HG02588 (cell line): ENCODE measurements at regions not wholly inside any gene's neighbourhood (a gene's known extent, or its start where the extent isn't known, plus 50 kb on each side); places are given as distances from the start of the nearest gene placed in this dataset.
"Not testable (repeated sequence)": the region's sequence is repeated elsewhere in the genome, so short reads cannot be mapped to it uniquely, and the experiment has no call there.

Source experiments
- ATAC-seq: cut with Tn5 transposase; IDR thresholded peaks from one replicate; pipeline ENCODE4 v1.9.1; 2021; ENCODE audit warnings: mild to moderate bottlenecking, moderate library complexity; ENCODE audit not compliant: unreplicated experiment

DNA sequence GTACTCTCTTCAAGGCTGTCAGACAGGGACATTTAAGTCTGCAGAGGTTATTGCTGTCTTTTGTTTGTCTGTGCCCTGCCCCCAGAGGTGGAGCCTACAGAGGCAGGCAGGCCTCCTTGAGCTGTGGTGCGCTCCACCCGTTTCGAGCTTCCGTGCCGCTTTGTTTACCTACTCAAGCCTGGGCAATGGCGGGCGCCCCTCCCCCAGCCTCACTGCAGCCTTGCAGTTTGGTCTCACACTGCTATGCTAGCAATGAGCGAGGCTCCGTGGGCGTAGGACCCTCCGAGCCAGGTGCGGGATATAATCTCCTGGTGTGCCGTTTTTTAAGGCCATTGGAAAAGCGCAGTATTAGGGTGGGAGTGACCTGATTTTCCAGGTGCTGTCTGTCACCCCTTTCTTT lies 373.4 kb downstream of the DNAJB9 start:
- not testable (repeated sequence) for ATAC-seq

DNA sequence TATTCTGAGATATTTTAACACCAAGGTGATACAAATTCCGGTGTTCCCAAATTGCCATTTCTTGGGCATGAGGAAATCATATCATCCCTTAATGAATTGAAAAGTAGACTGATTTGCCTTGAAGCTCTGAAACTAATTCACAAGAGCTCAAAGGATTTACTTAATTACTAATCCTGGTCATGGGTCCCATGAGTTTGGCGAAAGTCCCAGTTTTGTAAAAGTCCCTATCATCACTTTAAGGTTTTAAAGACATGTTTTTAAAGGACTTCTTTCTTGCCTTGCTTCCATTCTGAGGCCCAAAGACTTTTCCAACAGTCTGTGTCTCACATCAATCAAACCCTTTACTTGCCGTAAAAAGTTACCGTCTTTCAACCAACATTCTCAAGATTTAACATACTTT lies 377.9 kb downstream of the DNAJB9 start:
- no peak for ATAC-seq

DNA sequence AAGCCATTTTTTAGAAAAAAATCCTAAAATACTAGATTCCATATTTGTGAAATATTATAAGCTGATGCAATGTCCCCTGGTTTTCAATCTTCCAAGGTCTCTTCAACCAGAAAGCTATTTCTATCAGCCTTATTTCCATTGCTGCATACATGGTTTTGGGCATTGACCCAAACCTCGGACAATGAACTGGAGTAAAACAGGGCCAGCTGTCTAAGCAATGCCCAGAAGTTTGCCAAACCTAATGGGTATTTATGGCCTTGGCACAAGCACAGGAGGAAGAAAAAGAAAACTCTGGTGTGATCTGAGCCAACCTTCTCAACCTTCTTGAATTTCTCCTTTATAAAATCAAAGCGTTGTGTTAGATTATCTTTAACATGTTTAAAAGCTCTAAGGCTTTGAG lies 402.3 kb downstream of the DNAJB9 start:
- ATAC-seq, result no peak

DNA sequence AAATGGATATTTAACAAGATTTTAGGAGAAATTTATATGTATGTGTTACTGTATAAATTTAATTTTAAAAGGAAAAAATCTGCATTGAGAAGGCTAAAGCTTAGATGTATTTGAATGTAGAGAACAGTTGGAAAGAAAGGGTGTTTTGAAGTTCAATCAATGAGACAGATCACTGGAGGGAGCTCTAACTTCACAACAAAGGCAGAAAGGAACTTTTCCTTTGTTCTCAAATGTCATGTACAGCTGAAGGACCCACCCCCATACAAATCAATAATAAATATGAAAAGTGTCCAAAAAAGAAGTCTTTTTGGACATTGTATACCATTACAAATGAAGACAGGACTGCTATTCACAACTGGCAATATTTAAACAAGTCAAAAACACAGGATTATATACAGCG lies 403.4 kb downstream of the DNAJB9 start:
- no peak for ATAC-seq

DNA sequence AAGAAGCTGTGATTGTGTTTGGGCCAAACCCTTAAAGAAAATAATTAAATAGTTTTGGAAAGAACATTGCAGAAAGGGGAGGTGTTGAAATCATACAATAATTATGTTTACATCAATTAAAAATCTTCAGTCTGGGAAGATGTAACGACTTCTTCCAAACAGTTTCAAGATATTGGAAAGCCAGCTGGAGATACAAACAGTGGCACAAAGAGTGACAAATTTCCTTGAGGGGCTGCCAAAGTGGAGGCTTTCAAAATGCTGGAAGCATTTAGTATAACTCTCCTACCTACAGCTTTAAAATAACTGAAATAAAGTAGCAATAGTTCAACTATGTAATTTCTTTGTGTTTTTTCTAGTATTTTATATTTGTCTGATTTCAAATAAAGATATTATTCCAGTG lies 405.0 kb downstream of the DNAJB9 start:
- no peak for ATAC-seq

DNA sequence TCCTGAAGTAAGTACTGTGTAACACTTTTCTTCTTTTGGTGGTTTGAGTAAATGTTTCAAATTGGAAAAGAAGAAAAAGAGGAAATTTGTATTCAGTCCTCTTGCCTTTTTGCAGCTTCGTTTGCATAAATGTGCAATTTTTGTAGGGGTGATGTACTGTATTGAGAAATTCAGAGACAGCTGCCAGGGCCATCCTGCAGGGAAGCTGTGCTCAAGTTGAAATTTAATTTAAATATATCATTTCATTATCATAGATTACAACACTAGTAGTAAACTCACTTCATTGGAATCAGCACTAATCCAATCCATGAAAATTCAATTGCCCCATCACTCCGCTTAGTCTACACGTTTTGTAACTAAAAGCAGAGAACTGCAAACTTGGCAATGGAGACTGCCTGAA lies 415.4 kb downstream of the DNAJB9 start:
- no peak for ATAC-seq

DNA sequence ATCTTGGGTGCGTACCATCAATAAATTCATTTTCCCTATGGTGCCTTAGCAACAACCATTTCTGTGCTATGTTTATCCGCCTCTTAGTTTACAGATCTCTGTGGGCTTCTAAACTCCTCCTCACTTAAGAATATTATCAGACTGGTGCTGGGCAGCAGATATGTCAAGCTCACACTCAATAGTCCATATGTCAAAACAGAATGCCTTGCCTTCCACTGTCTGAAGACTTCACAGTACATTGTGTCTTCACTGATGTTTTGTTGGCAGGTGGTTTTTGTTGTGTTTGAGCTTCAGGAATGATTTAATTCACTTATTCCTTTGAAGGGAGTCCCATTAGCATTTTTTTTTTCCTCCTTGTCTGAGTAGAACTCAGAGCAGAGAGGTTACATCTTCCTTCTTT lies 419.6 kb downstream of the DNAJB9 start:
- ATAC-seq, result no peak

DNA sequence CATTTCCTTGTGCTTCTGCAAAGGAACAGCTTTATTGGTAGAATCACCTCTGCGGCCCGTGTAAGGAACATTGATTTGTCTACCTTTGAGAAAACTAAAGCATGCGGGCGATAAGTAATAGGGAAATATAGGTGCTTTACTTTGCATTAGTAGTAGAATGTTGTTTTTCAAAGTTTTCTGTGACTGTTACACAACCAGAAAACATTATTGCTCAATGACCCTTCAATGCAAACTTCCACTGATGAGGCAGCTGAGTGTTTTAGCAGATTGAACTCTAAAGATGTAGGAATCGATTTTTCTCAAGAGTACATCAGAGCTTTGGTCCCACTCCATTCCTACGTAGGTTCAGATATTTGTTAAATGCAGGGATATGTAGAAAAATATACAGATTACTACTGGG lies 427.8 kb downstream of the DNAJB9 start:
- no peak for ATAC-seq

DNA sequence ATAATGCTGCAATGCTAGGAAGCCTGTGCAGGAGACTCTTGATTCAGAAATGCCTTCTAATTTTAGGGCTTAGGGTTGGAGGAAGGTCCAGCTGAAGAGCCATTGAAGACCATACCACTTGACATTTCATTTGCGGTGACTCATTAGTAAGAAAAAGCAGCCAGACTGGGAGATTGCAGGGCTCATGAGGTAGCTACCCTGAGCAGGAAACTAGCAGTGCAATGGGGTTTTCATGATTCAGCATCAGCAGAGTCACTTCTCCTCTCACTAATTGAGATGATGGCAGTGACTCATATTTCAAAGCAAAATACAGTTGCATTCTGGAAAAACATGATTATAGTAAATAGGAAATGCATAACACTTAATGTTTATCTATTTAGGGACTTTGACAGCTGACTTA lies 434.1 kb downstream of the DNAJB9 start:
- no peak for ATAC-seq

DNA sequence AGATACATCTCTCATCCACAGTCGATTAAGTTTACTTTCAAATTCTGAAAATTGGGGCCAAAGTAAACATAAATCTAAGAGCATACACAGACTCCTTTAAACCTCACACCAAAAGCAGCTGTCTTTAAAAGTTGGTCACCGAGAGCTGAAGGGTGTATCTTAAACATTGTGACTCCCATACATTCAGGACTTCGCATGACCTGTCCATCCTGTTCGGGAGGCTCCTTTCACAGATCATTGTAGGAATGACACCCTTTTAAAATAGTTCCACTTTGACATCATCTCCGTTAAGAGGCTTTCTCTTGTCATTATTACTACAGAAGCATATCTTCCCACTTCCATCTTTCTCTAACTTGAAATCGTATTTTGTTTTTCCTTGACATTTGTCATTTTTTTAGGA lies 440.0 kb downstream of the DNAJB9 start:
- no peak for ATAC-seq

DNA sequence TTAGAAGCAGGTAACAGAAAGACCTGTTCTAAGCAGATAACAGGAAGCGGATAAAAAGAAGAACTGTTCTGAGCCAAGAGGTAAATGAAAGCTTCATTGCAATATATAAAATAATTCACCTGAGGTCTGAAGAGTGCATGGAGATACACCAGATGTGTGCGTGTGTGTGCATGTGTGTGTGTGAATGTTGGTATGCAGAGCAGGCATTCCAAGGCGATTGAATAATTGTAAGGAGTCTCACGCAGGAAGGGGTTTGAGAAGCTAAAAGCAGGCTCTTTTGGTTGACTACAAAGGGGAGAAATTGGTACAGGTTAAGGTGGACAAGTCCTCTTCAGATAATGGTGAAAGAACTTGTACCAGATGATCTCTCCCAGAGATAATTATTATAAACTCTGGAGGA lies 450.6 kb downstream of the DNAJB9 start:
- no peak for ATAC-seq

DNA sequence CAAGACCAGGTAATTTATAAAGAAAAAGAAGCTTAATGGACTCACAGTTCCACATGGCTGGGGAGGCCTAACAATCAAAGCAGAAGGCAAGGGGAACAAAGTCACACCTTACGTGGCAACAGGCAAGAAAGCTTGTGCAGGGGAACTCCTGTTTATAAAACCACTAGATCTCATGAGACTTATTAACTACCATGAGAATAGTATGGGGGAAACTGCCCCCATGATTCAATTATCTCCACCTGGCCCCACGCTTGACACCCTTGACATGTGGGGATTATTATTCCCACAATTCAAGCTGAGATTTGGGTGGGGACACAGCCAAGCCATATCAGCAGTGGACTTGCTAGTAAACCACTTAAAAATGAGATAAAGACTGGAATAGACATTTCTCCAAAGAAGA lies 451.7 kb downstream of the DNAJB9 start:
- ATAC-seq, result no peak

DNA sequence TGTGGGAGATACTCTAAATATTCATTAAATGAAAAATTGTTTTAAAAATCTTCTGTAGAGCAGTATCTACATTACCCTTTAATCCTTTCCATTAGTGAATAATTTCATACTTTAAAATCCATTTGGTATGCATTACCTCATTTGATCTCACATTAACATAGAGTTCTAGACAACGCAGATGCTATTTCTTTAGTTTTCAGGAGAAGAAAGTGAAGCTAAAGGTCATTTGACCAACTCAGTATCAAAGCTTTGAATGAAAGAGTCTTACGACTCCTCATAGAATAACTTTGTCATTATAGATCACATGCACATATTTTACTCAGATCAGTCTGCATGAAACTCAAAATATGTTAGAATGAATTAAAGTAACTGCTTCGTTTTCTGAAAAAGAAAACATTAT lies 460.2 kb downstream of the DNAJB9 start:
- no peak for ATAC-seq

DNA sequence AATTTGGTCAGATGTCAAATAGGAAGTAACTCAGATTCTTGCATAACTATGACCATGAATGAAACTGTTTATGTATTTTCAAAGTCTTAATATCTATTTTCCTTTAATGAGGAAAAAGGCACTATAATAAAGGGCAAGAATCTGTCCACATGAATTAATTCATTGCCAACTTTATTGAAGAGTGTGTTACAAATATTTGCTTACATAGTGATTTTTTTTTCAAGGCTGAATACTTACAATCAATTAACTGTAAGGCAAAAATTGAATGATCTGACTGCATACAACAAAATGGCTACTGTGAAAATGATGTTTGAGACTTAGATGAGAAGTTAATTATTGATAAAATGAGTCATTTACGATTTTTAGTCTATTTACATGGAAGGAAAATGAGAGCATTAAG lies 475.0 kb downstream of the DNAJB9 start:
- no peak for ATAC-seq

DNA sequence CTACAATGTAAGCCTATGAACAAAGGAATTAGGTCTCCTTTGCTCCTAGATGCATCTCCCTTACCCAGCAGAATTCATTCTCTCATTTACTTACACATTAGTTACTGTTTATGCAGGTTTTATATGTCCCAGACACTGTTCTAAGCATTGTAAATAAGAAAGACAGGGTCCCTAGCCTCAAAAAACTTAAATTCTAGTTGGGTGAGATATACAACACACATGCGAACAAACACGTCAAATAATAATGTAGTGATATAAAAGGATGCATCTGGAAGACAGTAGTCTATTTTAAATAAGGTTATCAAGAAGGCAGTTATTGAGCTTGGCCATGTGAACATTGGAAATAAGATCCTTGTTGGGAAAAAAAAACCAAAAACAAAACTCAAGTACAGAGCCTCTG lies 479.7 kb downstream of the DNAJB9 start:
- no peak for ATAC-seq

DNA sequence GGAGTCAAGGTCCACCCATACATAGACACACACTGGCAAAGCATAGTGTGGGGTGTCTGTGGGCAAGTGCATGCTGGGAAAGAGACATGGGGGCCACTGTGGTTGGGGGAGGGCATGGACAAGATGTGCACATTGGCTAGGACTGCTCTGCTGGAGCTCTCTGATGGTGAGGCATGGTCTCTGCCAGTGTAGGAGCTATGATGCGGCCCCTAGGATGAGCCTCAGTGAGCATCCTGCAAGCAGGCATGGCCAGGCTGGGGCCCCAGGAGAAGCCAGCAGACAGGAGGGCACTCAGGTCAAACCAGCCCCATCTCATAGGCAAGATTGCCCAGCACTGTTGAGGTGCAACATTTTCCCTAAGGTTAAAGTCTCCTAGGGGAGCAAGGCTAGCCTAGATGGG lies 489.4 kb downstream of the DNAJB9 start:
- no peak for ATAC-seq

DNA sequence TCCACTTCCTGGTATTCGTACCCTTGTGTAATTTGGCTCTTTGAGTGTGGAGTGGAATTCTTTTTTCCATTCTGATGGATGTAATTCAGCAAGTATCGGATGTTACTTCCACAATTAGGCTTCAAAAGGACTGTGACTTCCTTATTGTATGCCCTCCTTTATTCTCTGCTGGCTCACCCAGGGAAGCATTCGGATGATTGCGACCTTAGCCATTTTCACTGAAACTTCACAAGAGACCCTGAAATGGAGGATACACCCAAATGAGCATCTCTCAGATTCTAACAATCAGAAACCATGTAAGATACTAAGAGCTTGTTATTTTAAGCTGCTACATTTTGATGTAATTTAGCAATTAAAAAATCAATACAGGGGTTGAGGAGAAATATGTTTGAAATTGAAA lies 493.1 kb downstream of the DNAJB9 start:
- ATAC-seq, result no peak

DNA sequence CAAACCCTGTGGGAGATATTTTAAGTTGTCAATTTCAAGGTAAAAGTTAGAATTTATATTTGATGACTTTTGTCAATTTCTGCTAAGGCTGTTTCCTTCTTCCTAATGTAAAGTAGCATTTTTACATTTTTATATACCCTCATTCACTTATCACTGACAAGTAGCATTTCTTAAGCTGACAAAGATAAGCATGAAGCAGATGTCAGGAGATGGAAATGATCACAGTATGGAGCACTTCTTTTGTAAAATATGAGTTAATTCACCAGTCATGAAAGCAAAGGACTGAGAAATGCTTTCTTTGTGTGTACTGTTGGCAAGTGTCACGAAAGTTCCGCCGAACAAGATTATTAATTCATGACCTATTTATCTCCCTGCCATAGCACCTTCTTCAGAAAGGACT lies 503.9 kb downstream of the DNAJB9 start:
- no peak for ATAC-seq

DNA sequence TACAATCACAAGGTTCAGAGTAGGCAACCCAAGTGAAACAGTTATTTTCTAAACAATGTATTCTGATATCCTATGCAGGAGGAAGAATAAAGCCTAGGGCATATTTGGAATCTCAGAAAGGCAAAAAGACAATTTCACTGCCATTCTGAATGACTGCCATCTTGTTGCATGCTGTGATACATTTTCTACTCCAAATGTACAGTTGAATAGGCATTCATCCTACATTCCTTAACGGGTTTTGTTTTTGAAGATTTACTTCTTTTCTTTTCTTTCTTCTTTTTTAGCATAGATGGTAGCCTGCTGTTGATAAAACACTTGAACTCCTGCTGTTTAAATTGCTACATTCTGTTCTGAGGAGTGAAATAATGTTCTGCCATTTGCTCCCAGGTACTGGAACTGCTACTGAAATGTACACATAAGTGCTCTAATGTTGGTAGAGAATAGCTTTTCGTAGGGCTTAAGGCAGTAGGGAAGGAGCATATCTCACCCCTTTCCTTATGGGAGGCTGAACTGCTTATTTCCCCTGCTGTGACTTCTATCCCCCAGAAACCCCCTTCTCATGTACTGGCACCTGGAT lies 506.8 kb downstream of the DNAJB9 start:
- ATAC-seq, result no peak

DNA sequence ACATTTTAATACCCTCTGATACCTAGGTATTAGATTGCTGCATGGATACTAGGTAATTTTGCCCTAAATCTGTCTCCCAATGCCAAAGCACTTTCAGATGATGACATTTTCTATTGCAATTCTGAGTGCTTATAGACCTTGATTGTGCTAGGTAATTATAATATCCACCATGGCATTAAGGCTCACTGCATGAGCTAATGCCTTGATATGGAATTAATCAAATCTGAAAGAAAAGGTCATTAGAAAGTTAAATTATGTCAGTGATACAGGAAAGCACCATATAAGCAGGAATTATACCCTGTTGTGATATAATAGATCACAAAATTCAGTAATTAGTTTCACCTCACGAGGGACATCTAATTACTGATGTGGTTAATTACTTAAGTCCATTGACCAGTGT lies 521.4 kb downstream of the DNAJB9 start:
- no peak for ATAC-seq

DNA sequence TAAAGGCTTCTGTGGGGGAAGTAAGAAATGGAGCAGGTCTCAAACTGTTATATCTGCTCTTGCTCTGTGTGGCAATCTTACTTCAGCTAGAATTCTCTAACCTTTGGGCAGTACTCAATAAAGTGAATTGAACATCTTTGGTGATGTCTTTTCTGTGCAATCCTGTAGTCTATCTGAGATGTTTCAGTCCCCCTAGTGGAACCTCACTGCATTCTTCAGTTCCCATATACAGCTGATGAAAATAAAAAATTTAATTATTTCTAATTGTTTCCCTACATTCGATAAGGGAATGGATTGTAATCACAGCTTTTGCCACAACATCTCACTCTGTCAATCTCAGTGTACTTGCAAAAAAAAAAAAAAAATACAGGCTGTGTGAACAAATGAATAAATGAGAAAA lies 522.6 kb downstream of the DNAJB9 start:
- ATAC-seq, result no peak

DNA sequence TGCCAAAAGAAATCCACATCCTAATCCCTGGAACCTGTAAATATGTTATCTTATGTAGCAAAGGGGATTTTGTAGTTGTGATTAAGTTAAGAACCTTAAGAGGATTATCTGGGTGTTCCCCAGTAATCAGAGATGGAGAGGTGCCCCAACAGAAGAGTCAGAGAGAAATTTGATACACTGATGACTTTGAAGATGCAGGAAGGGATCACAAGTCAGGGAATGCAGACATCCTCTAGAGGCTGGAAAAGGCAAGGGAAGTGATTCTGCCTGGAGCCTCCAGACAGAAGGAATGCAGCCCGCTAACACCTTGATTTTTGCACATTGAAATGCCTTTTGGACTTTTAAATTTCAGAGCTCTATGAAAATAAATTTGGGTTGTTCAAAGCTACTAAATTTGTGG lies 531.7 kb downstream of the DNAJB9 start:
- ATAC-seq, result no peak

DNA sequence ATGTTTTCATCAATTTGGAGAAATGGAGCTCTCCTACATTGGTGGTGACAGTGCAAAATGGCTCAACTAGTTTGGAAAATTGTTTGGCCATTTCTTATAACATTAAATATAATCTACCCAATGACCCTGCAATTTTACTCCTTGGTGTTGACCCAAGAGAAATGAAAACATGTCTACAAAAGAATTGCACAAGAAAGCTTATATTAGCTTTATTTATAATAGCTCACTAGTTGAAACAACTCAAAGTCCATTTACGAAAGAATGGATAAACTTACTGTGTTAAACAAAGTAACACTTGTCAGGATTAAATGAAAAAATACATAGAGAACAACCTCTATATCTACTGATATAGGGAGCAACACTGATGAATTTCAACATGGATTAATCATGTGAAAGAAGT lies 539.9 kb downstream of the DNAJB9 start:
- no peak for ATAC-seq

DNA sequence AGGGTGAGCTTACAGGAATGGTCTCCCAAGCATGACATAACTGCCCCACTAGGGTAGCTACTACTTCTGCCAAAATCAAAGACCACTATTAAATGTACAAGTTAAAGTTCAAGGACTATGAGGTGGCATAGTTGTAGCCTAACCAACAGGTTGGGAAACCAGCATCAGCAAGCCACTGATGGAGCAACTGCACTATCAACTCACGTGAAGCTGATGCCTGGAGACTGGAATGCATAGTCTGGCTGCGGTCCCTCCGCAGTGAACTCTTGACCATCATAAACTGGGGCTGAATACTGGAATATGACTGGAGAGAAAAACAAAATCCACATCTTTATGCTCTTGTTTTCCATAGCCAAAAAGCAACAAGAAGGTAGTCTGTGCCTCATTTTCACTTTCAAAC lies 541.4 kb downstream of the DNAJB9 start:
- no peak for ATAC-seq
